Superior temporal gyrus (tissue), 1 donor: ENCODE measurements at regions not wholly inside any gene's neighbourhood (a gene's known extent, or its start where the extent isn't known, plus 50 kb on each side); places are given as distances from the start of the nearest gene placed in this dataset.
A peak's percentile ranks its signal among the peaks of the same experiment; 100 is the strongest.
"Not testable (repeated sequence)": the region's sequence is repeated elsewhere in the genome, so short reads cannot be mapped to it uniquely, and the experiment has no call there.

Source experiments
- DNase-seq: peaks from one replicate; pipeline ENCODE4 v3.0.0-alpha.2; 2016; ENCODE audit errors: extremely low spot score

DNA sequence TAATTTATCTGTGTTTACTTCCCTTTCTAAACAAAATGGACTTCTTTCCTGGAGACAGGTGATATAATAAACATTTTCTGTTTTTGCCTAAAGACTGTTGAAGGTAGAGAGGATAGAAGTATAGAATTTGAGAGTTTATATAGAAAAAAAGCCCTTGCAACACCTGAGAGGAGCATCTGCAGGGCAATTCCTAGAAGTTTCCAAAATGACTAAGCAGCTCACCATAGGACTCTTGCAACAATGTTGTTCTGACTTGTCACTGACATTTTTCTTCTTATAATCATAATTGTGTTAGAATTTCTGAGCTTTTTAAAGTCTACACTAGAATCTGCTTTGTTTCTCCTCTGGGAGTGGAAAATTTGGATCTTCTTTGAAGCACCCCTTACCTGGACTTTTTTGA, 216.8 kb downstream of the TUSC1 start:
- no peak for DNase-seq

DNA sequence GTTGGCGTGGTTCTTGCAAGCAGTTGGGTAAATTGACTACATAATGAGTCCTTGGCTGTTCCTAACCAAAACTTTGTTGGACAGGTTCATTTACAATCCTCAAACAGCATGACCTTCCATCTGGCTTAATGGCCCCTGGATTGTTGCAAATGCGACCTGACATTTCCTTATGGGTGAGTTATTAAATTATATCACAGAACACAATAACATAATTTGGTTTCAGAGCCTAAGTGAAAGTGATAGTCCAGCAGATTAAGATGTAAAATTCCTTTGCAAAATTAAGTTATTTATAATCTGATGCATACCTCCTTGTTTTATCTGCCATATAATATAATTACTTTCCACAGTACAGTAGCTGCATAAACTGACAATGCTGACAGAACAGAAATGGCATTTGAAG, 224.4 kb downstream of the TUSC1 start:
- no peak for DNase-seq

DNA sequence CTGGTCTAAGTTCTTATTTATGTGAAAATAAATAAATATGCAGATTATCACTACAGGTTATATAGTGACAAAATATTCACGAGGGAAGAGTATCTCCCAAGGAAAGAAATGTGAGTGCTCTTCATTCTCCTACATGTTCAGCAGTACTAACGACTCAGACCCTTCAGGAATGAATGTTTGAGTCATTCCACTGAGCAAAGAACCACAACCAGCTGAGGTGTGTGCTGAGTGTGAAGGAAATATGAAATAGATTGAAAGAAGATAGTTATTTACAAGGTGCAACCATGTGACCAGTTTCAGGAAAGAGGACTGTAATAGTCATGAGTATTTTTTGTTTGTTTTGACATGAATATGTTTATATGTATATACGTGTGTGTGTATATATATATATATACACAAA, 228.7 kb downstream of the TUSC1 start:
- no peak for DNase-seq

DNA sequence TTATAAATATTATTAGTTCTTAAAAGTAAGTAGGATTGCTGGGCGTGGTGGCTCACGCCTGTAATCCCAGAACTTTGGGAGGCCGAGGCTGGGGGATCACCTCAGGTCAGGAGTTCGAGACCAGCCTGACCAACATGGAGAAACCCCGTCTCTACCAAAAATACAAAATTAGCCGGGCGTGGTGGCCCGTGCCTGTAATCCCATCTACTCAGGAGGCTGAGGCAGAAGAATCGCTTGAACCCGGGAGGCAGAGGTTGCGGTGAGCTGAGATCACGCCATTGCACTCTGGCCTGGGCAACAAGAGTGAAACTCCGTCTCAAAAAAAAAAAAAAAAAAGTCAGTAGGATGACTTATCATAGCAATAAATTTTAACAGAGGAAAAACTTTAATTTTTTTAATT, 232.5 kb downstream of the TUSC1 start:
- DNase-seq, result not testable (repeated sequence)

DNA sequence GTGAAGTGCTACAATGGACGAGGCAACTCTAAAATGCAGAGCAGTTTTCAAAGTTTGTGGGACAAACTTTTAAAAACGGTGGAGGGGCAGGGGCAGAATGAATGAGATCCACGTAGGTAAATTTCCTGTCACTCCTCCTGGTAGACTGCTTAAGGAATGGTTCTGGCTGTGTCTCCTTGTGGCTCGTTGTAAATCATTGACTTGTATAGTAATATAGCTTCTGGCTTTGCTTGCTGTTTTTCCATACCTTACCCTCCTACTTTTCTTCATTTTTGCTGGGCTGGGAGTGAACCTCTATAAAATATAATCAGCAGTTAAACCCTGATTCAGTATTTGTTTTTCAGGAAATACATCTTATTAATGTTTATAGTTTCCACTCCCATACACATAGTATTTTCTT, 235.7 kb downstream of the TUSC1 start:
- no peak for DNase-seq

DNA sequence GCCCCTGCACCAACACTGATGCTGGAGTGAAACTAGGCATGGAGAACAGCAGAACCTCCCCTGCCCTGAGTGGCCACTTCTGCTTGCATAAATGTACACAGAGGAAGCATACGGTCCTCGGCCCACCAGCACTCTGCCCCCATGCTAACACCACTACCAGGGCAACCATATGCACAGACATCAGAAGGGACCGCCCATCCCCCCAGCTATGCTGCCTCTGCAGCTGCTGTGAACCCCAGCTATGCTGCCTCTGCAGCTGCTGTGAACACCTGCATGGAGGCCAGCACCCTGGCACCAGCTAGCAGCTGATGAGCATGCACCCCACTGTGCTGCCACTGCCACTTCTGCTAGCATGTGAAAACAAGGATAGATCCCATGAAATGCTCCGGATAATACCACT, 250.3 kb downstream of the TUSC1 start:
- DNase-seq, result no peak

DNA sequence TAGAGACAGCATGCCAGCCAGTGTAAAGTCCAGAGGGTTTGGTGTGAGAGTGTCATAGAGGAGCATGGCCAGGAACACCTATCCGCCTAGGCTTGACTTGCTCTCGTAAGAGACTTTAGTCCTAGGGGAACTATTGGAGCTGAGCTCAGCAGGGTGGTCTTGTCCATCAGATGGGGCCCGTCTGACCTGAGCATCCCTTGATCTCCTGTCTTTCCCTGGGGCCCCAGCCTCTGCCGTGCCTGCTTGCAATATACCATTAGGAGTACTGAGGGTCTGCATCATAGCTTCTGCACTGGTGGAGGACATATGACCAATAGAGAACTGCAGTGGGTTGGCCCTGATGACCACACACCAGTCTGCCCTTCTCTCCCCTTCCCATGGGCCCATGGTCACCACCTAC, 251.0 kb downstream of the TUSC1 start:
- DNase-seq, result no peak

DNA sequence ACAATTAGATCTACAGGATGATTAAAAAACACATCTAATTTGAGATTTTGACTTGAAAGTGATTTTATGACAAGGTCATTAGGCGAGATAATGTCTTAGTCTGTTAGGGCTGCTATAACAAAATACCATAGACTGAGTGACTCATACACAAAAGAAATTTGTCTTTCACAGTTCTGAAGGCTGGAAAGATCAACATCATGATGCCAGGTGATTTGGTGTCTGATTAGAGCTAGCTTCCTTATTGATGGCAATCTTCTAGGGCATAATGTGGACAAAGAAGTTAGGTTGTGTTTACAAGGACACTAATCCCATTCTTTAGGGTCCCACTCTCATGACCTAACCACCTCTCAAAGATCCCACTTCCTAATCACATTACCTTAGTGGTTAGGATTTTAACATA, 256.7 kb downstream of the TUSC1 start:
- DNase-seq, result no peak

DNA sequence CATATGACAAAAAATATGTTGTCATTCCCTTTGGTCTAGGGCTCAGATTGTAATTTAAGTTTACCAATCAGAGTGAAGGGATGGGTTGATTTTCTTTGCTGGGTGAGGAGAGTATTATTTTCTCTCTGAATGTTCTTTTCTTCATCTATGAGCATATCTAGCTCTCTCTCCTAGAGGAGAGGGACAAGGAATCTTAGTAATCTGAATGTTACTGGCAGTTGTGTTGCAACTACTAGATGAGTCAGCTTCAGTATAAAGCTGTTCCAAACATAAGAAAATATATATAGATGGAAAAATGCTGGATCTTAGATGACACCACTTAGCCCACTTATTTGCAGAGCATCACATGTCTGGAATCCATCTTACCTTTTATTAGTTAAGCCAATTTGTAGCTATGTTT, 259.3 kb downstream of the TUSC1 start:
- DNase-seq, result no peak

DNA sequence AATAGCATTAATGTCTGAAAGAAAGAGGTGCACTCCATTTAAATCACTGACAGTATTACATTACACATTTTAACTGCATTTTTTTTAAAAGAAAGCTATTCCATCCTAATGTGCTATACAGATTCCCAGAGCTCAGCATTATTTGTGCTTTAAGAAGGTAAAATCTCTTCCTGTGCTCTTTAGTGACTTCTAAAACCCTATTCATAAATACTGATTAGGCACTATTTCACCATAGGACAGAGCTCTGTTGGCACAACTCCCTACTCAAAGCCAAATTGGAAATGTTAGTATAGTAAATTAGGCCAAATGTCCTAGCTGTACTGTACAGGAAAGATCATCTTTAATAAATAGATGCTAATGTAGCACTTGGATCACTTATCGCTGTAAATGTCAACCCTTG, 262.5 kb downstream of the TUSC1 start:
- DNase-seq, result no peak

DNA sequence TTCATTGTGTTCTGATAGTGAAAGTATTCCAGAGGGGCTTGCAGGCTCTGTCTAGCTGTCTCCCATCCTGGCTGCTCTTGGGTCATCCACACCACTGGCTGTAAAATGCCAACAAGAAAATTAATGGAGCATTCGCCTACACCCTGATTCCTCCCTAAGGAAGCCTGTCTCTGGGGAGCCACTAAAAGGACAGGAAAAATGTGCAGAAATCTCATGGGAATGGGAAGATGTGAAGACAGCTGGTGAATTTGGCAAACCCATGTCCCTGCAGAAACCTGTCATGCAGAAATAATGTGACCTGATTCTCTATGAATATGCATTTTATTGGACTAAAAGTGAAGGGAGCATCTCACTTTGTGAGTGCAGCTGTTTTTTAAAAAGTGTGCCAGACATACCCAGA, 265.6 kb downstream of the TUSC1 start:
- peak; percentile 18 for DNase-seq

DNA sequence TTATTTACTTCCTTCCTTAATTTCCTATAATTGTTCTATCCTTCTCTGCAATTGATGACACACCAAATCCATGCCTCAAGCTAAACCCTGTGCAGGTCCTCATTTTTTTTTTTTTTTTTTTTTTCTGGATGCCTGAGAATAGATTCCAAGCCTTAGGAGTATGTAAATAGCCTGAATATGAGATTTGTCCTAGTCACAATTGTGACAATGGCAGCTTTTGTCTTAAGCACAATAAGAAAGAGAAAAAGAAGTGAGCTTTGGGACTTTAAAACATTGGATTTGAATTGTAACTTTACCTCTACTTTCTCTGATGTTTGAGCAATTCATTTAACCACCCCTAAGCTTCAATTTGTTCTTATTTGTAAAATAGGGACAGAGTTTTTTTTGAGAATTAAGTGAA, 280.5 kb downstream of the TUSC1 start:
- no peak for DNase-seq

DNA sequence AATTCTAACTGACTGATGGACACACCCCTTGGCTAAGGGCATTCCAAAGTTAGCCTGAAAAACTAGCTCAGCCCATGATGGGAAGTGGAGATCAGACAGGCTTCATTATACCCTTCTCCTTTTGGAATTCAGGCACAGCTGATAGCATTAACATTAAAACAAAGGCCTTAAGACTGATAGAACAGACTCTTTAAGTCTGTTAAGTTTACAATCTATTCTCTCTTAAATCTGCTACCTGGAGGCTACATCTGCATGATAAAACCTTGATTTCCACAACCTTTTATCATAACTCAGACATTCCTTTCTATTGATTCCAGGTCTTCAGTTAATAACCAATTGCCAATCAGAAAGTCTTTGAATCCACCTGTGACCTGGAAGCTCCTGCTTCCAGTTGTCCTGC, 281.4 kb downstream of the TUSC1 start:
- DNase-seq, result no peak

DNA sequence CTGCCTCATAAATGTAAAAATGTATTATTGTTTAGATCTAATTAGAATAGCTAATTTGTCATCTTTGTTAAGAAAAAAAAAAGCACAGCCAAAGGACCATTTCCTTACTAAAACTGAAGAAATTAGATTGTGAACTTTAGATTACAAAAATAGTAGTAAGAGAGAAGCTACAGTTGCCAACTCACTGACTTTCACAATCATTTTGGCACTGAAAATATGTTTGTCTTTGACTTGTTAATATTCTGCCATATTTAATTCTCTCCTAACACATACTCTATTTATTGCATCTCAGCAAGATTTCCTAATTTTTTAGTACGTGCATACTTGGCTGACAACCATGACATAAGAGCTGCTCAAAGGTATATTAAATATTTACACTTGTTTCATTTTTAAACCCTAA, 297.1 kb downstream of the TUSC1 start:
- DNase-seq, result no peak

DNA sequence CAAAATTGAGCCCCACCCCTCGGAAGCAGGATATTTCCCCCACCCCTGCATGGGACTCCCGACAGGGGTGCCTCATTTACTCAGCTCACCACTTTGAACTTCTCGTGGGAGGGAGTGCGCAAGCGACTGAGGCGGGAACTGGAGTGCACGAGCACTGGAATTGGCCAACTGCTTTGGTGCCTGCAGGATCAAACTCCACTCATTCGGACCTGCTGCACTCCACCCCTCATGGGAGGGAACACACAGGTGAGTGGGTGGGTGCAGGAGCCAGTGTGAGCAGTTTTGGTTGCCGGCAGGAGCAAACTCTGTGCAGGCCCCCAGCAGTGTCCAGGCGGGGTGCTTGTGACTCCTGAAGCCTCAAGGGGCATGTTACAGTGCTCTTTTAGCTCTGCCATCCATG, 301.2 kb downstream of the TUSC1 start:
- no peak for DNase-seq

DNA sequence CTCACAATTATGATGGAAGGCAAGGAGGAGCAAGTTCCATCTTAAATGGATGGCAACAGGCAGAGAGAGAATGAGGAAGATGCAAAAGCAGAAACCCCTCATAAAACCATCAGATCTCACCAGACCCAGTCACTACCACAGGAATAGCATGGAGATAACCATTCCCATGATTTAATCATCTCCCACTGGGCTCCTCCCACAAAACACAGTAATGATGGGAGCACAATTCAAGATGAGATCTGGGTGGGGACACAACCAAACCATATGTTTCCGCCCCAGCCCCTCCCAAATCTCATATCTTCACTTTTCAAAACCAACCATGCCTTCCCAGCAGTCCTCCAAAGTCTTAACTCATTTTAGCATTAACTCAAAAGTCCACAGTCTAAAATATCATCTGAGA, 304.0 kb downstream of the TUSC1 start:
- DNase-seq, result no peak

DNA sequence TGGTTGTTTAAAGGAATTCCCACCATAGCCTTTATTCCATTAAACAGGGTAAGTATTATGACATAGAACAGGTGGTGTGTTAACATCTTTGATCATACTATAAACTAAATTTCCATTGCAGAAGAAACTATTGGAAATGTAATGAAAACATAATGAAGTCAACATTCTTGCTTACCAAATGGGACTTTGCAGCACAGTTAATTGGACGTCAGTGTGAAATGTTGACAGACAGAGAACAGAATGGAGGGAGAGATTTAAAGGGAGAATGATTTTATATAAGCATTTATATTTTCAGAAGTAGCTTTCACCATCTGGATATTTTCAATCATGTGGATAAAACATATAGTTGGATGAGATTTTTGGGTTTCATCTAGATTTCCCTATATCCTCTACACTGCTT, 311.3 kb downstream of the TUSC1 start:
- DNase-seq, result no peak

DNA sequence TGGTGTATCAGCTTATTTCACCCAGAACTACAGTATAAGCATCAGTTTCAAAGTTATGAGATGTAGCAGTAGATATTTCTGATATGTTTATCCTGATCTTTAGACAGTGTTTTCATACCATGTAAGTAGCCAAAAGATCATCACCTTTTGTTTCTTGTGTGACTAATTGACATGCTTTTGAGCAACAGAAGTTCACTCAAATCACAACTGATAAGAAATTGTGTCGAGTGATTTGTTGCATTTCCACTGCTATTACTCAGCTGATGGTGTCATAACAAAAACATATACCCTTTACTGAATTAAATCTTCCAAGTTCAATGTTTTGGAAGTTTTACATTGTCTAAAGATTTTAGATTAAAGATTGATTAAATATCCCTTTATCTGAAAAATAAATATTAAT, 324.5 kb downstream of the TUSC1 start:
- no peak for DNase-seq

DNA sequence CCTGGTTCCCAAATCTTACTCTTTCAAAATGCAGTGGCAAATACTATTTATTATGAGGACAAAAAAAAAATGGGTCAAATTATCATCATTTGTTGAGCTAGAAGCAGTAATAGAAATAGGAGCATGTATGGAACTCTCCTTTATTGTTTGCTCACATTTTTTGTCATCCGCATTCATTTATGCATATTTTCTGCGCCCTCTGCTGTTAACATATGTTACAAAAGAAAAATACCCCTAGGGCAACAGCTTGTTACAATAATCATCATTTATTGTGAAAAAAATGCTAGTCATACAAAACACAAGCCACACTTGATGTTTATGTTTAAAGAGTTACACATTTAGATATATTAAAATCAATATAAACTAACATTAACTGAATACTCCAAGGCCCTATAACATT, 328.2 kb downstream of the TUSC1 start:
- DNase-seq, result no peak

DNA sequence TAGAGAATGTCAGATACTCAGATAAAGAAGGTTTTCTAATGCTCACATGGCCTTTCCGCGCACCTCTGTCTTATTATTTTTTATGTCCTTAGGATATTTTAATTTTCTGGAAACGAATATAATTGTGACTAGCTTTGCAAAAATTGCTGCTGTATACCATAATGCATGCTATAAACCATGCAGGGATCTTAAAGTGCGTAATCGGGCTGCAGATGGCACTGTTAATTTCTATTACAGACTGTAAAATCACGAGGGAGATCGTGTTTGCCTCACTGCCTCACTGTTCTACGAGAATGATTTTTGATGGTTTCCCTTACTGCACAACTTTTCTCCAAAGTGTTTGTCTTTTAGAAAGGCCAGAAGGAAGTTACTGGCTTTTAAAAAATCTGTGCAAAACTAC, 356.1 kb downstream of the TUSC1 start:
- DNase-seq, result no peak

DNA sequence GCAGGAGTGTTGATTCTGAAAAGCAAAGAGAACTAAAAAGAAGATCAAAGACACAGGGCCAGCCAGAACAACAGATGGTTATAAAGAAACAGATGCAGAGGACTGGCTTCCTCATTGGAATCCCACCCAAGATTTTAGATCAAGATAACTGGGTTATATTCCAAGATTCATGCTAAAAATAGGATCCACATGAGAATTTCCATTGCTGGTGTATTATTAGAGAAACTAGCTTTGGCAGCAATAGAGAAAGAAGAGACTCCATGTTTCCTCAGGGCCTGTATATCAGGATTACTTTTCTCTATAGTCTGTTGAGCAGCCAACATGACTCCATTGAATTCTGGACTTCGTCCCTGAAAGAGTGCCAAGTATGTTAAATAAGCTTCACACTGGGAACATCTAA, 367.3 kb downstream of the TUSC1 start:
- no peak for DNase-seq

DNA sequence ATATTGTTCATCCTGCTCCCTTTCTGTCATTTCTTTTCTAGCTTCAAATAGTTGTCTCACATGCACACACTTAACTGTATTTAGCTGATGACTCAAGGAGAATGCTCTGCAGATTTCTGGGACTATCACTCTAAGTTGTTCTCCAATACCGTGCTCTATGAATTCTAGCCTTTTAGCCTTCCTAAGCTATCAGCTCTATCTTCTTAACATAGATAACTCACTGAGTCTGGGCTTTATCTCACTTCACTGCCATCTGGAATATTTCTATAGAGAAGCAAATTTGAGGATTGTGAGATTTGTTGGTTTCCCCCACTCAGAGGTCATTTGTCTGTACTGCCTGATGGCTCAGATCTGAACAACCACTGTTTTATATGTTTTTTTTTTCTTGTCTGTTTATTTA, 369.7 kb downstream of the TUSC1 start:
- DNase-seq, result no peak

DNA sequence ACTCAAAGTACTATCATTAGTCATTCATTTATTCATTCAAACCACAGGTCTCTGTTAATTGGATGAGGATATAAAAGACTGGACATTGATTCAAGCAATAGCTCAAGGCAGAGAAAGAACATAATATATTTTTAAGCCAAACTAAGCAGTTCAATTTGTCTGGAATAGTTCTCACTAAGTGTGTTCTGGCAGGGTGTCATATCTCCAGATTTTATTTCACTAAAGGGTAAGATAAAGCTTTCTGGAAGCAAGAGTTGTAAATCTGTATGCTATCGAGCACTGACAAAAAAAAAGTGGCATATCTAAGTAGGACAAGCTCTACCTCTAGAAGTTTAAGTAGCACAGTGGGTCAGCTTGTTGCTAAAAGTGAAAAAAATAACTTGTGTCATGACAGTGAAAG, 375.6 kb downstream of the TUSC1 start:
- no peak for DNase-seq

DNA sequence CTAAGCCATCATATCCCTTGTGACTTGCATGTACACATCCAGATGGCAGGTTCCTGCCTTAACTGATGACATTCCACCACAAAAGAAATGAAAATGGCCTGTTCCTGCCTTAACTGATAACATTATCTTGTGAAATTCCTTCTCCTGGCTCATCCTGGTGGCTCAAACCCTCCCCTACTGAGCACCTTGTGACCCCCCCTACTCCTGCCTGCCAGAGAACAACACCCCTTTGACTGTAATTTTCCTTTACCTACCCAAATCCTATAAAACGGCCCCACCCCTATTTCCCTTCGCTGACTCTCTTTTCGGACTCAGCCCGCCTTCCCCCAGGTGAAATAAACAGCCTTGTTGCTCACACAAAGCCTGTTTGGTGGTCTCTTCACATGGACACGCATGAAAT, 390.0 kb downstream of the TUSC1 start:
- DNase-seq, result not testable (repeated sequence)

DNA sequence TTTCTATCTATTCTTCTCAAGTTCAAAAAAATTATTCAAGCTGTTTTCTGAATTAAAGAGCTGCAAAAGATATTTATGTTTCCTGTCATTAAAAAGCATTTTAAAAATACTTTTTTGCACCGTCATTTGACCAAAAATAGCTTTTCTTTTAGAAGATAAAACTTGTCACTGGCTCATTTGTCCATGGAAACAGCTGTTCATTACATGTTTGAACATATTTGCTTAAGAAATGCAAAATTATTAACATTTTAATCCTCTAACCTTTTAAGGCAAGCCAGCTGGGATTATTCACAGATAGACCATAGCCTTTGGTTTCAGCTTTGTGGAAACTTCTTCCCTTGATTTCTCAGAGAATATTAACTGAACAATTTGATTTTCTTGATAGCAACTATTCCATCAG, 393.9 kb downstream of the TUSC1 start:
- no peak for DNase-seq
